Type B pancreatic cell (in vitro differentiated cells): ENCODE measurements at regions not wholly inside any gene's neighbourhood (a gene's known extent, or its start where the extent isn't known, plus 50 kb on each side); places are given as distances from the start of the nearest gene placed in this dataset.

Experiments used
- DNase-seq: peaks from one replicate; pipeline ENCODE4 v3.0.0; 2021; ENCODE audit warnings: mixed read lengths; ENCODE audit not compliant: unreplicated experiment; ENCODE audit errors: extremely low spot score
- H3K27ac Mint-ChIP-seq: 2 replicates; pipeline ENCODE4 v1.8.0; 2021; ENCODE audit warnings: mild to moderate bottlenecking, mixed read lengths
- H3K27me3 Mint-ChIP-seq: 2 replicates; pipeline ENCODE4 v1.8.0; 2021; ENCODE audit warnings: mixed read lengths
- H3K36me3 Mint-ChIP-seq: 2 replicates; pipeline ENCODE4 v1.8.0; 2021; ENCODE audit warnings: mixed read lengths
- H3K4me1 Mint-ChIP-seq: one replicate; pipeline ENCODE4 v1.8.0; 2021; ENCODE audit warnings: mixed read lengths; ENCODE audit not compliant: unreplicated experiment
- H3K4me3 Mint-ChIP-seq: 2 replicates; pipeline ENCODE4 v1.8.0; 2021; ENCODE audit warnings: mild to moderate bottlenecking, mixed read lengths
- H3K9me3 Mint-ChIP-seq: 2 replicates; pipeline ENCODE4 v1.8.0; 2021; ENCODE audit warnings: mixed read lengths
- CTCF ChIP-seq: fragments of 200-600 bp; sonication (generic); conservative IDR thresholded peaks from 2 replicates; pipeline ENCODE4 v1.5.0; 2021; ENCODE audit warnings: antibody characterized with exemption, mild to moderate bottlenecking

DNA sequence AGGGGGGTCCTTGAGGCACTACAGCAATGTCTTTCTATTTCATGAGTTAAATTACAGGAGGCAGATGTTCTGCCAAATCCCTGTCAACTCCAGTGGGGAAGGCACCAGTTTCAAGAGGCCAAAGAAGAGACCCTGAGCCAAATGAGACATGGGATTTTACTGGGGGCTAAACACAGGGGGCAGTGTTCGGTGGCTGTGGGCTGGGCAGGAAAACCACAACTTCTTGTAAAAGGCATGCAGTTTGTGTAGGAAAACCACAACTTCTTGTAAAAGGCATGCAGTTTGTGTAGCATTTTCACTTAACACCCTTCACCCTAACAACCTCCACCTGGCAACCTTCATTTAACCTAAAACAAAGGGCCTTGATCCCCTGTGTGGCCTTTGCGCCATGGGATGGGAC lies 61.0 kb downstream of the POLR2M start:
- Mint-ChIP-seq H3K9me3 (no peaks in the 10 kb centered on the region), H3K4me3 (no peak overlapping the region), H3K27ac (no peak overlapping the region), H3K27me3 (peaks cover 4% of the 10 kb centered on the region), H3K36me3 (no peaks in the 10 kb centered on the region), H3K4me1 (peaks cover 11% of the 10 kb centered on the region)
- no peak for DNase-seq
- TF ChIP-seq CTCF = no peak

DNA sequence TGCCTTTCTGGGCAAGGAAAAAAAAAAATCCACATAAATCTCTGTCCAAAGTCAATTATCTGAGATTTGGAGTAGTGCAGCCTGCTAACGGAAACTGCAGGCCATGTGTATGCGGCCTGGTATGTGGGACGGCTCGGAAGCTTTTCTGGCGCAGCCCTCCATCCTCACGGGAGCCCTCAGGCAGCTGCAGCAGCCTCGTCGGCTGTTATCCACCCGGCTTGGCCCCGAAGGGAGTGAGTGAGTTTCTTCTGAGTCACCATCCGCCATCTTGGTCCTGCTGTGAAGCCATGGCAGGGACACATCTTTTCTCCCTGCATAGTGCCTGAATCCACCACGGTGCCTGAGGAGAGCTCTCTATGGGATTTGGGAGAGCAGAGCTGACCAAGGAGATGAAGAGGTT lies 62.8 kb downstream of the POLR2M start:
- Mint-ChIP-seq H3K27ac (no peak overlapping the region), H3K4me3 (no peak overlapping the region), H3K9me3 (no peaks in the 10 kb centered on the region), H3K4me1 (peaks cover 11% of the 10 kb centered on the region), H3K36me3 (no peaks in the 10 kb centered on the region), H3K27me3 (peaks cover 4% of the 10 kb centered on the region)
- no peak for TF ChIP-seq CTCF
- no peak for DNase-seq

GRCh38 chr15:57770495-57770894 lies 64.0 kb downstream of the POLR2M start:
- TF ChIP-seq CTCF = no peak
- DNase-seq = no peak
- Mint-ChIP-seq H3K27me3 (peaks cover 4% of the 10 kb centered on the region), H3K36me3 (no peaks in the 10 kb centered on the region), H3K27ac (no peak overlapping the region), H3K4me3 (no peak overlapping the region), H3K4me1 (peaks cover 14% of the 10 kb centered on the region), H3K9me3 (no peaks in the 10 kb centered on the region)

- no peak overlapping the region for H3K4me3 Mint-ChIP-seq
- no peaks in the 10 kb centered on the region for H3K9me3 Mint-ChIP-seq
- peaks cover 28% of the 10 kb centered on the region for H3K4me1 Mint-ChIP-seq
- no peak for TF ChIP-seq CTCF
- no peaks in the 10 kb centered on the region for H3K27me3 Mint-ChIP-seq
- H3K36me3 Mint-ChIP-seq = no peaks in the 10 kb centered on the region
- no peak overlapping the region for H3K27ac Mint-ChIP-seq
- no peak for DNase-seq
Observed at GRCh38 chr15:57772223-57772957, 65.9 kb downstream of the POLR2M start.

GRCh38 chr15:57773051-57773450 lies 66.5 kb downstream of the POLR2M start:
- Mint-ChIP-seq H3K36me3 (no peaks in the 10 kb centered on the region), H3K4me1 (peaks cover 28% of the 10 kb centered on the region), H3K9me3 (no peaks in the 10 kb centered on the region), H3K27me3 (no peaks in the 10 kb centered on the region), H3K4me3 (no peak overlapping the region), H3K27ac (no peak overlapping the region)
- no peak for TF ChIP-seq CTCF
- no peak for DNase-seq
